ENCODE measurements at regions not wholly inside any gene's neighbourhood (a gene's known extent, or its start where the extent isn't known, plus 50 kb on each side); places are given as distances from the start of the nearest gene placed in this dataset.

DNA sequence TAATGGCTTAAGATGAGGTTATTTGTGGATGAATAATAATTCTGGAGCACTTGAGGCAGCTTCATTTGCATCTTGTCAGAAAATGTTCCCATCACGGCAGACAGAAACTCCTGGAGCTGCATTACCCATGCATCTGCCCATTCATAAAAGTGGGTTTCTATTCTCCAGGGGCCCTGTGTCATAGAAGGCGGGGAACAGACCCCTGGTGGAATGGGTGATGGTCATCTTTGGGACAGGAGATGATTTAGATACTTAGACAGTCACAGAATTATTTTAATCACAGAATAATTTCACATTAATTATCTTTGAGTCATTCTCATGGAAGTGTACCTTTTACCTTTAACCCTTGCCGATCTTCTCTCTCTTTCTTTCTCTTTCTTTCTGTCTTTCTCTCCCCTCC is 980.7 kb upstream of the TMEM132C start:
- DNase-seq (ENCODE audit: extremely low read depth, low read depth), result no peak
- TF ChIP-seq, protein P1, sequence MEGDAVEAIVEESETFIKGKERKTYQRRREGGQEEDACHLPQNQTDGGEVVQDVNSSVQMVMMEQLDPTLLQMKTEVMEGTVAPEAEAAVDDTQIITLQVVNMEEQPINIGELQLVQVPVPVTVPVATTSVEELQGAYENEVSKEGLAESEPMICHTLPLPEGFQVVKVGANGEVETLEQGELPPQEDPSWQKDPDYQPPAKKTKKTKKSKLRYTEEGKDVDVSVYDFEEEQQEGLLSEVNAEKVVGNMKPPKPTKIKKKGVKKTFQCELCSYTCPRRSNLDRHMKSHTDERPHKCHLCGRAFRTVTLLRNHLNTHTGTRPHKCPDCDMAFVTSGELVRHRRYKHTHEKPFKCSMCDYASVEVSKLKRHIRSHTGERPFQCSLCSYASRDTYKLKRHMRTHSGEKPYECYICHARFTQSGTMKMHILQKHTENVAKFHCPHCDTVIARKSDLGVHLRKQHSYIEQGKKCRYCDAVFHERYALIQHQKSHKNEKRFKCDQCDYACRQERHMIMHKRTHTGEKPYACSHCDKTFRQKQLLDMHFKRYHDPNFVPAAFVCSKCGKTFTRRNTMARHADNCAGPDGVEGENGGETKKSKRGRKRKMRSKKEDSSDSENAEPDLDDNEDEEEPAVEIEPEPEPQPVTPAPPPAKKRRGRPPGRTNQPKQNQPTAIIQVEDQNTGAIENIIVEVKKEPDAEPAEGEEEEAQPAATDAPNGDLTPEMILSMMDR (IDR thresholded peaks at IDR 0.05; ENCODE audit: low read depth, low read length, missing control alignments), result no peak
- no peak overlapping the region for H3K4me3 ChIP-seq (replicated peaks; ENCODE audit: low read depth, low read length)

DNA sequence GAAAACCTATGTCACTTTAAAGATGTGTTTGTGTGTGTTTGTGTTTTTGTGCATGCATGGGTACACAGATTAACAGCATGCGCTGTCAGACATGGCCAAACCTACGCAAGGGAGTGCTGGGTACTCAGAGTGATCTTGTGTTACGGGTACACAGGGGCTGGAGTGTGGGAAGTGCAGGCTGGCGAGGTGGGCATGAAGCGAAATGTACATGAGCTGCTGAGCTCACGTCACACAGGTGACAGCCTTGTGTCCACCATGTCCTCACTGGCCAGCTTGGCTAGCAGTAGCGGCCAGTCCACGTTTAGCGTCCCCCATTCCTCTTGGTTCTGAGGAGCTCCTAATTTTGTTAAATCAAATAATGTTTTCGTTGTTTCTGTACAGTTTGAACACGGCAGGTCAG is 979.7 kb upstream of the TMEM132C start:
- TF ChIP-seq, protein P1 (IDR thresholded peaks at IDR 0.05; ENCODE audit: low read depth, low read length, missing control alignments), result no peak
- no peak for DNase-seq (ENCODE audit: extremely low read depth, low read depth)
- no peak overlapping the region for H3K4me3 ChIP-seq (replicated peaks; ENCODE audit: low read depth, low read length)

DNA sequence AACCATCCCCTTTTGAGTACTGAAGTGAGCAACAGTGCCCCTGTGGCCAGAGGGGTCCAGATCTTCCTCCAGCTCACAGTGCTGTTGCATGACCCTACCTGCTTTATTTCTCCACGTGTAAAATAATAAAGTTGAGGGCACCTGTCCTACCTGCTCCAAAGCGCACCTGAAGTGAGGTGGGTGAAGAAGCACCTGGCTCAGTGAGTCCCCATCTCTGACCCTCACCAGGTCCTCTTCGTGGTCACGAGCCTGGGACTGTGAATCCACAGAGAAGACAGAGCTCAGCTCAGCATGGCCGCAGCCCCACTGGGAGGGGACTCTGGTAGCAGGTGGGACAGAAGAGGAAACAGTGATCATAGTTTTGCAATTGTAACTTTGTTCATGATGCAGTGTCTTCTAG is 976.7 kb upstream of the TMEM132C start:
- TF ChIP-seq, protein P1 (IDR thresholded peaks at IDR 0.05; ENCODE audit: low read depth, low read length, missing control alignments), result no peak
- no peak for DNase-seq (ENCODE audit: extremely low read depth, low read depth)
- H3K4me3 ChIP-seq (replicated peaks; ENCODE audit: low read depth, low read length), result no peak overlapping the region

DNA sequence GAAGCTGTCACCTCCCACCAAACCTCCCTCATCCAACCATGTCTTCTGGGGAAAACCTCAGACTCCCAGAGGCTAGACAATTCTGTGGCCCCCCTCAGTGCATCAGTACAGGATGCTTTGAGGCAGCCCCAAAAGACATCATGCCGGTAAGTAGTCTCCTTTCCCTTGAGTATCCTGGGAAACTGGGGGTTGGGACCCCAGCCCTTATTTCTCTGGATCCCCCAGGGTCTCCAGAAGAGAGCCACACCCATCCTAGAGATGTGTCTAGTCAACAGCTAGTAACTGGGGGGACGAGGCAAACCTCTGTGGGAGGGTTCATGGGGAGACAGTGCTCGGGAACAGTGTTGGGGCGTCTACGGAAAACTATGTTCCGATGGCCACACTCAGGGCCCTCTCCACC is 974.2 kb upstream of the TMEM132C start:
- DNase-seq (ENCODE audit: extremely low read depth, low read depth), result no peak
- no peak overlapping the region for H3K4me3 ChIP-seq (replicated peaks; ENCODE audit: low read depth, low read length)
- TF ChIP-seq, protein P1 (IDR thresholded peaks at IDR 0.05; ENCODE audit: low read depth, low read length, missing control alignments), result no peak

DNA sequence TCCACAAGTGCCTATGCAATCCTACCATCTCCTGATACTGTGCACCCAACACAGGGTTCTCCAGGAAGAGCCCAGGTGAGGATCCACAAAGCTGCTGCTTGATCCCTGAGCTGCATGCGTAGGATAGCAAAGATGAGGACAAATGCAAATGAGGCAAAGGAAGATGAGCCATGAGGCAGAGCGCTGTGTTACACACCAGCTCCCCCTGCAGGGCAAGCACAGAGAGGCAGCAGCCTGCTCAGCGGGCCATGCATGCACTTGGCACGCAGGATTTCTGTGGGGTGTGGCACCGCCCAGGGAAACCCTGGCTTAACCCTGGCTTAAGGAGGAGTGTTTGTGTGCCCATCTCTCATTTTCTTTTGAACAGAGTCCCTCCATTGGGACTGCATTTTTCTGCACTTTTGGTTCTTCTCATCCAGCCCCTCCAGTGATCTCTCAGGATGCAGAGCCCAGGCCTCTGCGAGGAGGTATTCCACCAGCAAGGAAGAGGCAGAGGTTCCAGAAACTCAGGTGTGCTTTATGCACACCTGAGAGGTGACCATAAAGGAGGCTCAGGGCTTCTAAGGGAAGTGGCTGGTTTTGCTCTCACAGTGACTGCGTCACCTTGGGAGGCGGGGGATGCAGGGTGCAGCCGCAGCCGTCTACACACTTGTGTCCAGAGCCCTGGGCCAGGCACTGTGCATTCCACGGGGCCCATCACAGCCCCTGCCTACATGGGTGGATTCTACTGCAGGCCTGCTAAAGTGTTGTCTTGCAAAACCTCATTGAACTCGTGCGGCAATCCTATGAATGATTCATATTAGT is 973.3 kb upstream of the TMEM132C start:
- DNase-seq (ENCODE audit: extremely low read depth, low read depth), result peak; percentile 19
- H3K4me3 ChIP-seq (replicated peaks; ENCODE audit: low read depth, low read length), result no peak overlapping the region
- TF ChIP-seq, protein P1 (IDR thresholded peaks at IDR 0.05; ENCODE audit: low read depth, low read length, missing control alignments), result peak; percentile 85

DNA sequence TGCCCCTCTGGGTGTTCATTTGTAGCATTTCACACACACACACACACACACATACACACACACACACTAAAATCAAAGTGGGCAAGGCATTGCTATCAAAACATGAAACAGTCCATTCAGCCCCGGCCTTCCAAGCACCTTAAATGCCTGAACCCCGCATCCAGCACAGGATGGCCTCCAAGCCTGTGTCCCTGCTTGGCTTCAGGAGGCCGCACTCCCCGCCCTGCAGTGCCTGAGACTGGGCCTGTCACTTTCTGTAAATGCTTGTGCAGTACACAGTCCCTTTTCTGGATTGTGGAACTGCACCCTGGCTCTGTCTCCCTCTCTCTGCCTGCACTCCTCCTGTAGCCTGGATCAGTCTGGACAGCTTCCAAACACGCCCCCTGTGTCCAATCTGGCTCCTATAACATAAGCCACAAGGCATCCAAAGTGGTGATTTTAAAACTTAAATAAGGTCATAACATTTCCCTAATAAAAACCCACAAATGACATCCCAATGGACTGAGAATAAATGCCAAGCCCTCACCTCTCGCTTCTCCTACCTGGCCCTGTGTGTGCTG is 972.2 kb upstream of the TMEM132C start:
- DNase-seq (ENCODE audit: extremely low read depth, low read depth), result no peak
- TF ChIP-seq, protein P1 (IDR thresholded peaks at IDR 0.05; ENCODE audit: low read depth, low read length, missing control alignments), result no peak
- H3K4me3 ChIP-seq (replicated peaks; ENCODE audit: low read depth, low read length), result no peak overlapping the region
